ENCODE measurements at regions not wholly inside any gene's neighbourhood (a gene's known extent, or its start where the extent isn't known, plus 50 kb on each side); places are given as distances from the start of the nearest gene placed in this dataset.

DNA sequence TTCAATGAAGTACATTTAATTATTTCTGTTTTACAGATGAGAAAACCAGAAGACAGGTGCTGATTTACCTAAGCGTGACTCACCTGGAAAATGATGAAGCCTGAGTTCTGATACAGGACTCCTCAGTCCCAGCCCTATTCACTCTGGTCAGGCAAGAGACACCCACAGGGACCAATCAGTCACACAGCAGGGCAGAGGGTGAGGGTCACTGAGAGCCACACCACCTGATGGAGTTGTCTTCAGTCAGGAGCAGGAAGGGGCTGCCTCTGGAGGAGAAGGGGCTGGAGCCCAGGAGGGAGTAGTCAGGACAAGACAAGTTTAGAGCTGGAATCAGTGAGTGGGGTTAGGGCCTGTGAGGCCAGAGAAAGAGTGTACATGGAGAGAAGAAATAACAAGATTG lies 251.2 kb upstream of the MOCS1 start:
- Histone ChIP-seq H2AFZ (ENCODE audit: low read depth, low read length) (no peak overlapping the region), H3F3A (ENCODE audit: insufficient read depth, low read length, poor library complexity, severe bottlenecking) (no peaks in the 10 kb centered on the region), H3K27me3 (ENCODE audit: insufficient read depth, low read depth, low read length) (no peaks in the 10 kb centered on the region), H3K27ac (ENCODE audit: low read length) (no peak overlapping the region), H3K79me2 (replicated peaks; ENCODE audit: insufficient read depth, low read length) (no peaks in the 10 kb centered on the region), H4K20me1 (ENCODE audit: insufficient read depth) (no peaks in the 10 kb centered on the region), H3K9me3 (ENCODE audit: low read length) (no peaks in the 10 kb centered on the region), H3K36me3 (ENCODE audit: insufficient read depth, low read length) (no peaks in the 10 kb centered on the region), H3K4me2 (ENCODE audit: low read length) (no peak overlapping the region), H3K4me3 (ENCODE audit: low read length) (no peak overlapping the region), H3K9ac (ENCODE audit: low read length) (no peak overlapping the region), H3K9me2 (ENCODE audit: insufficient read depth, low read length) (no peaks in the 10 kb centered on the region)
- TF ChIP-seq RAD21 (conservative IDR thresholded peaks at IDR 0.05) (no peak), TAF1 (IDR thresholded peaks at IDR 0.05; ENCODE audit: low read depth) (no peak), SMC3 (conservative IDR thresholded peaks at IDR 0.05; ENCODE audit: poor library complexity) (no peak), POLR2AphosphoS5 (IDR thresholded peaks at IDR 0.05) (no peak), EP300 (conservative IDR thresholded peaks at IDR 0.05; ENCODE audit: poor library complexity, severe bottlenecking) (no peak), EZH2 (IDR thresholded peaks at IDR 0.05; ENCODE audit: borderline replicate concordance, insufficient read depth, low read length, poor library complexity, severe bottlenecking) (no peak)

DNA sequence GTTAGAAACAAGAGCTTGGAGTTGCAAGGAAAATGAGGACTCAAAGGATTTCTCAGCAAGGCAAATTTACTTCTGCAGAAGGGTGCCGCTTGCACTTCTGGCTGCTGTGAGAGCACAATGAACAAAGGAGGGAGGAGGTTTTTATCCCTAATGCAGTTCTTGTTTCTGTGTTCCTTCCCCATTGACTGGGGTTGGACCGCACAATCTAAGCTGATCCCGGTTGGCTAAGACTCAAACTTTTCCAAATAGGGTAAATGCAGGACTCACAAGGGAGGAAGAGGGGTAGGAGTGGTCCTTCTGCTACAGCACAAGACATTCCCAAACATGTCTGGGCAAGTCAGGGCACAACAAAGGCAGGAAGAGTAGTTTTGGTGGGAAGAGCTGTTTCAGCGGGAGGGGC lies 249.6 kb upstream of the MOCS1 start:
- H3K27ac ChIP-seq (ENCODE audit: low read length): no peak overlapping the region
- TF ChIP-seq RAD21 (conservative IDR thresholded peaks at IDR 0.05) (no peak), TAF1 (IDR thresholded peaks at IDR 0.05; ENCODE audit: low read depth) (no peak), SMC3 (conservative IDR thresholded peaks at IDR 0.05; ENCODE audit: poor library complexity) (no peak), EP300 (conservative IDR thresholded peaks at IDR 0.05; ENCODE audit: poor library complexity, severe bottlenecking) (no peak), EZH2 (IDR thresholded peaks at IDR 0.05; ENCODE audit: borderline replicate concordance, insufficient read depth, low read length, poor library complexity, severe bottlenecking) (no peak), POLR2AphosphoS5 (IDR thresholded peaks at IDR 0.05) (no peak), MXI1 (conservative IDR thresholded peaks at IDR 0.05; ENCODE audit: poor library complexity, severe bottlenecking) (no peak)
- TF ChIP-seq, protein P1, sequence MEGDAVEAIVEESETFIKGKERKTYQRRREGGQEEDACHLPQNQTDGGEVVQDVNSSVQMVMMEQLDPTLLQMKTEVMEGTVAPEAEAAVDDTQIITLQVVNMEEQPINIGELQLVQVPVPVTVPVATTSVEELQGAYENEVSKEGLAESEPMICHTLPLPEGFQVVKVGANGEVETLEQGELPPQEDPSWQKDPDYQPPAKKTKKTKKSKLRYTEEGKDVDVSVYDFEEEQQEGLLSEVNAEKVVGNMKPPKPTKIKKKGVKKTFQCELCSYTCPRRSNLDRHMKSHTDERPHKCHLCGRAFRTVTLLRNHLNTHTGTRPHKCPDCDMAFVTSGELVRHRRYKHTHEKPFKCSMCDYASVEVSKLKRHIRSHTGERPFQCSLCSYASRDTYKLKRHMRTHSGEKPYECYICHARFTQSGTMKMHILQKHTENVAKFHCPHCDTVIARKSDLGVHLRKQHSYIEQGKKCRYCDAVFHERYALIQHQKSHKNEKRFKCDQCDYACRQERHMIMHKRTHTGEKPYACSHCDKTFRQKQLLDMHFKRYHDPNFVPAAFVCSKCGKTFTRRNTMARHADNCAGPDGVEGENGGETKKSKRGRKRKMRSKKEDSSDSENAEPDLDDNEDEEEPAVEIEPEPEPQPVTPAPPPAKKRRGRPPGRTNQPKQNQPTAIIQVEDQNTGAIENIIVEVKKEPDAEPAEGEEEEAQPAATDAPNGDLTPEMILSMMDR (IDR thresholded peaks at IDR 0.05; ENCODE audit: poor library complexity, severe bottlenecking): no peak
- TF ChIP-seq, protein P2, sequence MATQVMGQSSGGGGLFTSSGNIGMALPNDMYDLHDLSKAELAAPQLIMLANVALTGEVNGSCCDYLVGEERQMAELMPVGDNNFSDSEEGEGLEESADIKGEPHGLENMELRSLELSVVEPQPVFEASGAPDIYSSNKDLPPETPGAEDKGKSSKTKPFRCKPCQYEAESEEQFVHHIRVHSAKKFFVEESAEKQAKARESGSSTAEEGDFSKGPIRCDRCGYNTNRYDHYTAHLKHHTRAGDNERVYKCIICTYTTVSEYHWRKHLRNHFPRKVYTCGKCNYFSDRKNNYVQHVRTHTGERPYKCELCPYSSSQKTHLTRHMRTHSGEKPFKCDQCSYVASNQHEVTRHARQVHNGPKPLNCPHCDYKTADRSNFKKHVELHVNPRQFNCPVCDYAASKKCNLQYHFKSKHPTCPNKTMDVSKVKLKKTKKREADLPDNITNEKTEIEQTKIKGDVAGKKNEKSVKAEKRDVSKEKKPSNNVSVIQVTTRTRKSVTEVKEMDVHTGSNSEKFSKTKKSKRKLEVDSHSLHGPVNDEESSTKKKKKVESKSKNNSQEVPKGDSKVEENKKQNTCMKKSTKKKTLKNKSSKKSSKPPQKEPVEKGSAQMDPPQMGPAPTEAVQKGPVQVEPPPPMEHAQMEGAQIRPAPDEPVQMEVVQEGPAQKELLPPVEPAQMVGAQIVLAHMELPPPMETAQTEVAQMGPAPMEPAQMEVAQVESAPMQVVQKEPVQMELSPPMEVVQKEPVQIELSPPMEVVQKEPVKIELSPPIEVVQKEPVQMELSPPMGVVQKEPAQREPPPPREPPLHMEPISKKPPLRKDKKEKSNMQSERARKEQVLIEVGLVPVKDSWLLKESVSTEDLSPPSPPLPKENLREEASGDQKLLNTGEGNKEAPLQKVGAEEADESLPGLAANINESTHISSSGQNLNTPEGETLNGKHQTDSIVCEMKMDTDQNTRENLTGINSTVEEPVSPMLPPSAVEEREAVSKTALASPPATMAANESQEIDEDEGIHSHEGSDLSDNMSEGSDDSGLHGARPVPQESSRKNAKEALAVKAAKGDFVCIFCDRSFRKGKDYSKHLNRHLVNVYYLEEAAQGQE (IDR thresholded peaks at IDR 0.05; ENCODE audit: borderline replicate concordance): no peak
- no peaks in the 10 kb centered on the region for H3K9me2 ChIP-seq (ENCODE audit: insufficient read depth, low read length)
- no peaks in the 10 kb centered on the region for H3F3A ChIP-seq (ENCODE audit: insufficient read depth, low read length, poor library complexity, severe bottlenecking)
- H4K20me1 ChIP-seq (ENCODE audit: insufficient read depth): no peaks in the 10 kb centered on the region
- no peak overlapping the region for H2AFZ ChIP-seq (ENCODE audit: low read depth, low read length)
- H3K36me3 ChIP-seq (ENCODE audit: insufficient read depth, low read length): no peaks in the 10 kb centered on the region
- H3K9me3 ChIP-seq (ENCODE audit: low read length): no peaks in the 10 kb centered on the region
- H3K79me2 ChIP-seq (replicated peaks; ENCODE audit: insufficient read depth, low read length): no peaks in the 10 kb centered on the region
- no peak overlapping the region for H3K4me3 ChIP-seq (ENCODE audit: low read length)
- H3K27me3 ChIP-seq (ENCODE audit: insufficient read depth, low read depth, low read length): no peaks in the 10 kb centered on the region
- H3K9ac ChIP-seq (ENCODE audit: low read length): no peak overlapping the region
- H3K4me2 ChIP-seq (ENCODE audit: low read length): no peak overlapping the region

Data from neural cell (in vitro differentiated cells).